CD4-positive, alpha-beta T cell treated with Interleukin-10 for 1 hour (primary cell): ENCODE measurements at regions not wholly inside any gene's neighbourhood (a gene's known extent, or its start where the extent isn't known, plus 50 kb on each side); places are given as distances from the start of the nearest gene placed in this dataset.

Source experiments
- DNase-seq: peaks from one replicate; pipeline ENCODE4 v3.0.0-alpha.2; 2020

DNA sequence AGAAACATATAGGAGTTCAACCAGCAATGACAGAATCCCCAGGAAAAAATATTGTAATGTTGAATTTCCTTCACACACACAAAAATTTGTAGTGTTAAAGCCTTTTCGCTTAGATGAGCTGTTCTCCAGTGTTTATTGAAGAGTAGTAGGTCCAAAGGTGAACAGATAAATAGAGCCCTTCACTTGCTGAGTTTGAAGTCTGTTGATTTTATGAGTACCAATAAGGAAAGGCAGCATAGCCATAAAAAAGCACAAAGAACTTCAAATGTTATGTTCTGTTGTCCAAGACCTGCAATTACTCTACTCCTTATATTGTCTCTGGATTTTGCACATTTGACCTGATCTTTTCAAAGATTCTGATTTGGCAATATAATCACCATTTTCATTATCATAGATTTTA, 362.7 kb upstream of the B3GALT2 start:
- no peak for DNase-seq

- no peak for DNase-seq
Observed at GRCh38 chr1:193545171-193545570, 358.8 kb upstream of the B3GALT2 start.

DNA sequence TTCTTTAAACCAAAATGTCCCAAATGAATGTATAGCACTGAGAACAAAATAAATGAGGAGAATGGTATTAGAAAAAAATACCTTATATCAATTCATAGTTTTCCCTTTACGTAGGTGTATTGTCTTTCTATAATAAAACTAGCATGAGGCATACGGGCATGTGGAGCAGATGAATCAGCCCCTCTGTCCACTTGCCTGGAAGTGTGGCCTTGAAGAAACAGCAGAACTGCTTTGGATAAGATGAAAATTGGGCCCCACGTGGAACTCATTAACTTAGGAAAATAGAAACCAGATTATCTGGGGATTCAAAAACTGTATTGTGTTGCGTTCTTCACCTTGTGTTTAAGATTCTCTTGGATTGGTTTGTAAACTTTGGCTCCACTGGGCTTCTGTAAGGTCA, 356.8 kb upstream of the B3GALT2 start:
- DNase-seq, result no peak

GRCh38 chr1:193542690-193543089, 356.3 kb upstream of the B3GALT2 start:
- no peak for DNase-seq

- peak; percentile 46 for DNase-seq
Observed at GRCh38 chr1:193540511-193540910, 354.1 kb upstream of the B3GALT2 start.

DNA sequence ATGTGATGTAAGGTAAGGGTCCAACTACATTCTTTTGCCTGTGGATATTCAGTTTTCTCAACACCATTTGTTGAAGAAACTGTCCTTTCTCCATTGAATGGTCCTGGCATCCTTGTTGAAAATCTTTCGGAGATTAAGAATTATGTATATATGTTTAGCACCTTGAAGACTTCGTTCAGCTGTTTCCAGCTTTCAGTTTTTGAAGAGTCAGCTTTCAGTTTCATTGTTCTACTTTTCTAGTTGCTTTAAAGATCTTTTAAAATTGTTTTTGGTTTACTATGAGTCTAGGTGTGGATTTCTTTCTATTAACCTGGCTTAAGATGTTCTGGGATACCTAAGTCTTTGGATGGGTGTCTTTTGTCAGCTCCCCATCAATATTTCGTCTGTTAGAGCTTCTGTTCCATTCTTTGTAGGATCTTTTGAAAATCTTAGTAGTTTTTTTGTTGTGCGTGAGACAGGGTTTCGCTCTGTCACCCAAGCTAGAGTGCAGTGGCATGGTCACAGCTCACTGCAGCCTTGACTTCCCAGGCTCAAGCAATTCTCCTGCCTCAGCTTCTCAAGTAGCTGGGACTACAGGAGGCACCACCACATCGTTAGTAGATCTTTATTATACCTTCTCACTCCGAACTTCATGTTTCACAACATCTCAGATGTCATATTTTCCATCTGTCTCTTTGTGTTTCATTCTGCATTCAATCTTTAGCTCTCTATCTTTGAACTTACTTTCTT, 353.5 kb upstream of the B3GALT2 start:
- DNase-seq, result peak; percentile 41

DNA sequence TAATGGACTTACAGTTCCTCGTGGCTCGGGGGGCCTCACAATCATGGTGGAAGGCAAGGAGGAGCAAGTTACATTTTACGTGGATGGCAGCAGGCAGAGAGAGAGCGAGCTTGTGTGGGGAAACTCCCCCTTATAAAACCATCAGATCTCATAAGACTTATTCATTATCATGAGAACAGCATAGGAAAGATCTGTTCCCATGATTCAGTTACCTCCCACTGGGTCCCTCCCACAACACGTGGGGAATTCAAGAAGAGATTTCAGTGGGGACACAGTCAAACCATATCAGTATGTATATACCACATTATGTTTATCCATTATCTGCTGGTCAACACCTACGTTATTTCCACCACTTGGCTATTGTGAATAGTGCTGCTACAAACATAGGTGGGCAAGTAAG, 352.3 kb upstream of the B3GALT2 start:
- DNase-seq, result peak; percentile 43

- DNase-seq, result no peak
Observed at GRCh38 chr1:193538003-193538354, 351.6 kb upstream of the B3GALT2 start.

- peak; percentile 69 for DNase-seq
Observed at GRCh38 chr1:193537266-193538002, 351.0 kb upstream of the B3GALT2 start.

DNA sequence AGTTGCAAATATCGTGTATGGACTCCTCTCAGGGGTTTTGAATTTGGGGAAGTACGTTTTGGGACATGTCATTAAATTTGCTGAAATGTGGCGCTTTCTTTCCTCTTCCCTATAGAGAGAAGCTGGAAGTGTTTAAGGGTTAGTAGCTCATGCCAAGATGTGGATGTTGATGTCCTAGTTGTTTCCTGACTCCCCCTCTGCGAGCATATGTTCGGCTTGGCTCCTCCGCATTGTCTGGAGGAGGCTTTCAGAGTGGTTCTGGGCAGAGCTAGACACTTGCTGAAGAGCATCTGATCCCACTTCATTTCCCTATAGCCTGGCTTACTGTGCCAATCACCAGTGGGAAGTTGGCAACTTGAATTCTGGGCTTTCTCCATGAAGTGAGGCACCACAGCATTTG, 347.4 kb upstream of the B3GALT2 start:
- DNase-seq, result no peak

DNA sequence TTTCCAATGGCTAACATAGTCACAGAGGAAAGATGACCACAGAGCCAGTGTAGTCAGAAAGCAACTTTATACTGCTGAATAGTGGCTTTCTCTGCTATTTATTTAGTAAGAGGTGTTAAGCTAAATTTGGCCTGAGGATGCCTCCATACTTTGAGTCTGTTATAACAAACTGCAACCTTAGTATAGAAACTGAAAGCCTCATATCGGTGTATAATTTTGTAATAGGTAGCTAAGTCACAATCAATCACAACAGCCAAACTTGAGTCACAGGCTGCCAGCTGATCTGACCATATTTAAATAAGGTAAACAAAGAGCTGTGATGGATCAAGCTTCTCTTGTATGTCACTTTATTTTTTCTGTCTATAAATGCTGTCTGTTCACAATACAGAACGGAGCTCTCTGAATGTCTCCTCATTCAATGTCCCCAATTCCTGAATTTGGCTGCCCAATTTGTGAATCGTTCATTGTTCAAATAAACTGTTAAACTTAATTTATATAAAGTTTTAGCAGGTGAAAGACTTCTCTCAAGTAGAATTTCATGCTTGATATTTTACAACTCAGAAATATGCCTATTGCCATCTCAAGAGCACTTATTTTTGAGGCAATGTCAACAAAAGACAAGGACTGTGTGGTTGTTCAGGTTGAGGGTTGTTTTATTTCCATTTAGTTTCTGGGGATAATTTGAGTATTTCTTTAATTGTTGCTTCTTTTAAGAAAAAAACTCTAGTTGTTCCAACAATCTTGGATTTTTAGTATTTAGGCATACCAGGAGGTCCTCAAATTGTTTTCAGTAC, 339.7 kb upstream of the B3GALT2 start:
- no peak for DNase-seq

- no peak for DNase-seq
Observed at GRCh38 chr1:193525411-193525810, 339.0 kb upstream of the B3GALT2 start.

- no peak for DNase-seq
Observed at GRCh38 chr1:193524616-193525015, 338.2 kb upstream of the B3GALT2 start.

GRCh38 chr1:193524021-193524420, 337.6 kb upstream of the B3GALT2 start:
- DNase-seq, result no peak

GRCh38 chr1:193520472-193520871, 334.1 kb upstream of the B3GALT2 start:
- no peak for DNase-seq

GRCh38 chr1:193519922-193520321, 333.5 kb upstream of the B3GALT2 start:
- no peak for DNase-seq

GRCh38 chr1:193516755-193517388, 330.5 kb upstream of the B3GALT2 start:
- DNase-seq, result no peak

DNA sequence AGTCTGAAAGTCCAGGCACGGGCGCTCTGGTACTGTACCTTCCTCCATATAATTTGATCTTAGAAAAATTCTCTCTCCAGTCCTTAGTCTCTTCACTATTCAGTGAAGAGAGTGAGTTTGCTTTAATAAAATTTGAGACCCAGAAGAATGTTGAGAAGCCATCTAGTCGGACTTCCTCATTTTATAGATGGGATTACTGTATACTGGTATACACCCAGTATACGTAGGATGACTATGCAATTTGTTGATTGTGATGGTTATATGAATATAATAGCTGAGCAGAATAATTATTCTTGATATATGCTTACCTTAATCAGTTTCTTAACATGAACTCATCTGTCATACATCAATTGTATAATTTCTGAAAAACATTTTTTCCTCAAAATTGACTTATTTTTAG, 328.0 kb upstream of the B3GALT2 start:
- no peak for DNase-seq

DNA sequence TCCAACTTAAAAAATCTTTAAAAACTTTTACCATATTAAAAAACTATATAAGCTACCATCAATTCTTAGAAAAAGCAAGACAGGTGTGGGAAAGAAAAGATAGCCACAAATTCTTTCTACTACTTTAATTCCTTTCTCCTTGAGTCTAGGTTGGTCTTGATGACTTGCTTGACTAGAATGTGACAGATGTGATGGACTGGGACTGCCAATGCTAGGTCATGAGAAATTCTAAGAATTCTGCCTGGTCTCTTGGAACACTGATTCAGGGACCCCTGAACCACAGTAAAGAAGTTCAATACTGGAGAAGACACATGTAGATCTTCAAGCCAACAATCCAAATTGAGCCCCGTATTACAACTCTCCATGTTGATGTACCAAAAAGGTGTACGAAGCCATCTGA, 326.6 kb upstream of the B3GALT2 start:
- no peak for DNase-seq

DNA sequence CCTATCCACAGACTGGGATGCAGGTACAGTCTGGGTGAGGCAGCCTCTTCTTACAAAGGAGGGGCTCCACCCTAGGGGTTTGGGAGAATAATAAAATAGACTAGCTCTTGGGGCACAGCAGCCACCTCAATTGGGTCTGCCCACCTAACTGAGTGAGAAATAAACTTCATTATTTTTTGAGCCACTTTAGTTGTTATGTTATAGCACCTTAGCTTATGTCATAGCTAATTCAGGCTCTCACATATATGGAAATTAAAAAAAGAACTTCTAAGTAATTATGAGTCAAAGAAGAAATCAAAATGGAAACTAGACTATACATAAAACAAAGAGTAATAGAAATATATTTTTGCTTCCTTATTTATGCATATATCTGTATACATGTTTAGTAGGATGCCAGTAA, 318.5 kb upstream of the B3GALT2 start:
- DNase-seq, result no peak

- DNase-seq, result no peak
Observed at GRCh38 chr1:193498088-193498655, 311.8 kb upstream of the B3GALT2 start.

- DNase-seq, result no peak
Observed at GRCh38 chr1:193494368-193494767, 308.0 kb upstream of the B3GALT2 start.

DNA sequence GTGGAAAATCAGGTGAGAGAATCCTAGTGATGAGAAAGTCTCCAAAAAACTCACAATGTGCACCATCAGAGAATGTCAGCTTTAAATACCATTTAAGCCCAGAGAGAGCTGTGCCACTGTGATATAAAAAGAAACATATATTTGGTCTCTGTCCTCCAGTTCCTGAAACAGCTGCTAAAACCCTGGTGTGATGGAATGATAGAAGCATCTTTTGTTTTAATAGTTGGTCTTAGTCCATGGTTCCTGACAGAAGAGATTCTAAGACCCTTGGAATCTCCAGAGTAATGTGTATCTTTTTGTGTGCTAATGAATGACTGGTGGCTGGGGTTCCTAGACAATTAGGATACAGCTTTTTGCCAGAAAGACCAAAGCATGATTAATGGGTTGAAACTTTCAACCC, 302.8 kb upstream of the B3GALT2 start:
- DNase-seq, result no peak
